ENCODE measurements at regions not wholly inside any gene's neighbourhood (a gene's known extent, or its start where the extent isn't known, plus 50 kb on each side); places are given as distances from the start of the nearest gene placed in this dataset.
"Not testable (repeated sequence)": the region's sequence is repeated elsewhere in the genome, so short reads cannot be mapped to it uniquely, and the experiment has no call there.

GRCh38 chr9:39674437-39675210 lies 319.2 kb downstream of the SPATA31A1 start:
- not testable (repeated sequence) for H3K27ac Mint-ChIP-seq (ENCODE audit: unreplicated experiment); DNase-seq (ENCODE audit: low spot score); H3K27me3 Mint-ChIP-seq (ENCODE audit: unreplicated experiment); H3K4me3 Mint-ChIP-seq (ENCODE audit: unreplicated experiment); H3K9me3 Mint-ChIP-seq (ENCODE audit: unreplicated experiment); H3K4me1 Mint-ChIP-seq (ENCODE audit: unreplicated experiment); H3K36me3 Mint-ChIP-seq (ENCODE audit: low read depth, unreplicated experiment)

- H3K4me3 Mint-ChIP-seq (ENCODE audit: unreplicated experiment); H3K9me3 Mint-ChIP-seq (ENCODE audit: unreplicated experiment); DNase-seq (ENCODE audit: low spot score); H3K27ac Mint-ChIP-seq (ENCODE audit: unreplicated experiment); H3K36me3 Mint-ChIP-seq (ENCODE audit: low read depth, unreplicated experiment); H3K27me3 Mint-ChIP-seq (ENCODE audit: unreplicated experiment); H3K4me1 Mint-ChIP-seq (ENCODE audit: unreplicated experiment): not testable (repeated sequence)
Measured at GRCh38 chr9:39675211-39675553, 319.7 kb downstream of the SPATA31A1 start.

GRCh38 chr9:39678534-39679263 lies 323.2 kb downstream of the SPATA31A1 start:
- not testable (repeated sequence) for H3K9me3 Mint-ChIP-seq (ENCODE audit: unreplicated experiment); H3K4me3 Mint-ChIP-seq (ENCODE audit: unreplicated experiment); DNase-seq (ENCODE audit: low spot score); H3K27ac Mint-ChIP-seq (ENCODE audit: unreplicated experiment); H3K36me3 Mint-ChIP-seq (ENCODE audit: low read depth, unreplicated experiment); H3K27me3 Mint-ChIP-seq (ENCODE audit: unreplicated experiment); H3K4me1 Mint-ChIP-seq (ENCODE audit: unreplicated experiment)

- H3K9me3 Mint-ChIP-seq (ENCODE audit: unreplicated experiment); DNase-seq (ENCODE audit: low spot score); H3K4me3 Mint-ChIP-seq (ENCODE audit: unreplicated experiment); H3K4me1 Mint-ChIP-seq (ENCODE audit: unreplicated experiment); H3K27ac Mint-ChIP-seq (ENCODE audit: unreplicated experiment); H3K36me3 Mint-ChIP-seq (ENCODE audit: low read depth, unreplicated experiment); H3K27me3 Mint-ChIP-seq (ENCODE audit: unreplicated experiment): not testable (repeated sequence)
Measured at GRCh38 chr9:39680694-39681401, 325.4 kb downstream of the SPATA31A1 start.

GRCh38 chr9:39728862-39729261 lies 373.4 kb downstream of the SPATA31A1 start:
- not testable (repeated sequence) for H3K27me3 Mint-ChIP-seq (ENCODE audit: unreplicated experiment); H3K9me3 Mint-ChIP-seq (ENCODE audit: unreplicated experiment); H3K27ac Mint-ChIP-seq (ENCODE audit: unreplicated experiment); H3K4me1 Mint-ChIP-seq (ENCODE audit: unreplicated experiment); H3K36me3 Mint-ChIP-seq (ENCODE audit: low read depth, unreplicated experiment); DNase-seq (ENCODE audit: low spot score); H3K4me3 Mint-ChIP-seq (ENCODE audit: unreplicated experiment)

- H3K9me3 Mint-ChIP-seq (ENCODE audit: unreplicated experiment); H3K27me3 Mint-ChIP-seq (ENCODE audit: unreplicated experiment); H3K4me3 Mint-ChIP-seq (ENCODE audit: unreplicated experiment); H3K36me3 Mint-ChIP-seq (ENCODE audit: low read depth, unreplicated experiment); H3K4me1 Mint-ChIP-seq (ENCODE audit: unreplicated experiment); H3K27ac Mint-ChIP-seq (ENCODE audit: unreplicated experiment); DNase-seq (ENCODE audit: low spot score): not testable (repeated sequence)
Measured at GRCh38 chr9:39744898-39745297, 389.4 kb downstream of the SPATA31A1 start.

GRCh38 chr9:39775570-39775969 lies 420.1 kb downstream of the SPATA31A1 start:
- not testable (repeated sequence) for DNase-seq (ENCODE audit: low spot score); H3K4me3 Mint-ChIP-seq (ENCODE audit: unreplicated experiment); H3K4me1 Mint-ChIP-seq (ENCODE audit: unreplicated experiment); H3K36me3 Mint-ChIP-seq (ENCODE audit: low read depth, unreplicated experiment); H3K27ac Mint-ChIP-seq (ENCODE audit: unreplicated experiment); H3K9me3 Mint-ChIP-seq (ENCODE audit: unreplicated experiment); H3K27me3 Mint-ChIP-seq (ENCODE audit: unreplicated experiment)

- H3K9me3 Mint-ChIP-seq (ENCODE audit: unreplicated experiment); H3K4me3 Mint-ChIP-seq (ENCODE audit: unreplicated experiment); H3K27me3 Mint-ChIP-seq (ENCODE audit: unreplicated experiment); H3K27ac Mint-ChIP-seq (ENCODE audit: unreplicated experiment); H3K36me3 Mint-ChIP-seq (ENCODE audit: low read depth, unreplicated experiment); H3K4me1 Mint-ChIP-seq (ENCODE audit: unreplicated experiment): not testable (repeated sequence)
- DNase-seq (ENCODE audit: low spot score) = peak; percentile 24
- peak; percentile 35 for TF ChIP-seq CTCF (IDR thresholded peaks at IDR 0.05; ENCODE audit: unreplicated experiment)
Measured at GRCh38 chr9:39791356-39791755, 435.9 kb downstream of the SPATA31A1 start.

- not testable (repeated sequence) for H3K36me3 Mint-ChIP-seq (ENCODE audit: low read depth, unreplicated experiment)
Measured at GRCh38 chr9:39797935-39798334, 442.5 kb downstream of the SPATA31A1 start.

GRCh38 chr9:39799252-39799651 lies 443.8 kb downstream of the SPATA31A1 start:
- H3K9me3 Mint-ChIP-seq (ENCODE audit: unreplicated experiment); DNase-seq (ENCODE audit: low spot score); H3K27ac Mint-ChIP-seq (ENCODE audit: unreplicated experiment); H3K36me3 Mint-ChIP-seq (ENCODE audit: low read depth, unreplicated experiment); H3K4me1 Mint-ChIP-seq (ENCODE audit: unreplicated experiment); H3K4me3 Mint-ChIP-seq (ENCODE audit: unreplicated experiment); H3K27me3 Mint-ChIP-seq (ENCODE audit: unreplicated experiment): not testable (repeated sequence)

More at GRCh38 chr9:39797935-39798334, 442.5 kb downstream of the SPATA31A1 start:
- H3K4me1 Mint-ChIP-seq (ENCODE audit: unreplicated experiment); H3K9me3 Mint-ChIP-seq (ENCODE audit: unreplicated experiment); H3K27ac Mint-ChIP-seq (ENCODE audit: unreplicated experiment); H3K27me3 Mint-ChIP-seq (ENCODE audit: unreplicated experiment); H3K4me3 Mint-ChIP-seq (ENCODE audit: unreplicated experiment); DNase-seq (ENCODE audit: low spot score): not testable (repeated sequence)

GRCh38 chr9:39802561-39802960 lies 447.1 kb downstream of the SPATA31A1 start:
- DNase-seq (ENCODE audit: low spot score); H3K27ac Mint-ChIP-seq (ENCODE audit: unreplicated experiment); H3K27me3 Mint-ChIP-seq (ENCODE audit: unreplicated experiment); H3K9me3 Mint-ChIP-seq (ENCODE audit: unreplicated experiment); H3K36me3 Mint-ChIP-seq (ENCODE audit: low read depth, unreplicated experiment); H3K4me3 Mint-ChIP-seq (ENCODE audit: unreplicated experiment); H3K4me1 Mint-ChIP-seq (ENCODE audit: unreplicated experiment): not testable (repeated sequence)
